ENCODE measurements at regions not wholly inside any gene's neighbourhood (a gene's known extent, or its start where the extent isn't known, plus 50 kb on each side); places are given as distances from the start of the nearest gene placed in this dataset.

- TF ChIP-seq EZH2 (IDR thresholded peaks at IDR 0.05; ENCODE audit: borderline replicate concordance, insufficient read depth, low read depth, low read length, poor library complexity, severe bottlenecking) (no peak), CTCF (IDR thresholded peaks at IDR 0.05) (no peak)
These were observed 573.5 kb downstream of the COL12A1 start for GRCh38 chr6:74632196-74632875.
